GM15510 (cell line): ENCODE measurements at regions not wholly inside any gene's neighbourhood (a gene's known extent, or its start where the extent isn't known, plus 50 kb on each side); places are given as distances from the start of the nearest gene placed in this dataset.

Source experiments
- POLR2A ChIP-seq: IDR thresholded peaks from 3 replicates; pipeline ENCODE4 v1.6.1; 2011; ENCODE audit warnings: borderline replicate concordance; ENCODE audit not compliant: insufficient read length; ENCODE audit errors: extremely low read depth

DNA sequence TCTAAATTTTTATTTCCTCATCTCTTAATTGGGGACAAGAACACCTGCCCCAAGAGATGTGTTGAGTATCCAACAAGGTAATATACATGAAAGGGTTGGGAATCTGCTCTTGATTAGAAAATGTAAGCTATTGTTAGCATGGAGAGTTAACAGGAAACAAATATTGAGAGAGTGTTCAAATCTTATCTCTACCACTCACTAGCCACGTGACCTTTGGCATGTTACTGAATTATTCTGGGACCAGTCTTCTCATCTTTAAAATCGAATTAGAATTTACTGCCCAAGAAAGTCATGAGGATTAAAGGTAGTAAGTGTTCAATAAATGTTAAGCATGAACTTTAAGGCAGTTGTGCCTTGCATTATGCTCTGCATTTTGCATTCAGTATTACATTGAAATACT, 184.7 kb downstream of the MID1IP1 start:
- no peak for TF ChIP-seq POLR2A

DNA sequence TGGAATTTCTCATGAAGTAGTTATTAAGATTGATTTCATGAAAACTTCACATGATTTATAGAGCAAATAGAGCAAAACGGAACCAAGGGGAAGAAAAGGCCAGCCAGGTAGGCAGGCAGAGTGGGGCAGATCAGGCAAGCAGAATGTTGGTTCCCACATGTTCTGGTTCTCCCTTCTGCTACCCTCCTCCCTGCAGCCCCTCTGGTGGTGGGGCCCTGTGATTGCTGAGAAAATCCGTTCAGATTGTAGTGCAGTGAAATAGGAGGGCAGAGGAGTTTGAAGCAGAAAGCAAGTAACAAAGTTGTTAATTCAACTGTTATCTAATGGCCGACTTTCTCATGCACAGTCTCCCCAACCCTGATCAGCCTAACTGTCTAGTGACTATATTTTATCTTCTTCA, 185.3 kb downstream of the MID1IP1 start:
- no peak for TF ChIP-seq POLR2A

DNA sequence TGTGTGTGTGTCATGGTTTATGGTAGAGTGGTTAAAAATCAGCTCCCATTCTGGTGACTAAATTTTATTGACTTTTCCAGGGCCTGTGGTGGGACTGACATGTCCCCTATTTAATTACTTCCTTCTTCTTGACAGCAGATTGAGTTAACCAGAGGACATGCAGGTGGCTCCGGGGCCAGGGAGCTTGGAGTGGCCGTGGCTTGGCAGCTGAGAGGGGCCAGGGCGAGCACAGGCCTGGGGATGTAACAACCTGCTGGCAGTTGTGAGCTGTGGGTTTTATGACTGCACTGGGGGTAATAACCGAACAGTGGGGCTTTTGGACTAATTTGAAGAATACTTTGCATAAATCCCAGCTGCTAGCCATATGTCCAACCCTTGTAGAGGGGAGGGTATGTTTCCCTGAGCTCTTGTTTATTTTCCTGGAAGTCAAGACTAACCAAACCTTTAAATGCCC, 186.0 kb downstream of the MID1IP1 start:
- TF ChIP-seq POLR2A = no peak

DNA sequence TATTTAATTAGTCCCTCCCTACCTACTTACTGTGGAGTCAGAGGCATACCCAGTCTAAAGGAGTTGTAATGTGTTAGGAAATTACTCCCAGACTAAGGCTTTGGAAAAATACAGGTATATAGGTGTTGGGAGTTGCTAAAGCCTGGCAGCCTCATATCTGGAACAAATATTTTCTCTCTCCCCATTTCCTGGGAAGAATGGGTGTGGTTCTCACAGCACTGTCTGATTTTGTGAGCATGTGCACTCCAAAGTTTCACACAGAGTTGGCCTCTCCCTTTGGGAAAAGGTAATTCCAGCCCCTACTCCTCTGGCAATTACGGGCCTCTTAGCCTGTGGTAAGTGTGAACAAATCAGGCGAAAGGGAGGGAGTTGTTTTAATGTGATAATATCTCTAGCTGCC, 187.0 kb downstream of the MID1IP1 start:
- TF ChIP-seq POLR2A = no peak

DNA sequence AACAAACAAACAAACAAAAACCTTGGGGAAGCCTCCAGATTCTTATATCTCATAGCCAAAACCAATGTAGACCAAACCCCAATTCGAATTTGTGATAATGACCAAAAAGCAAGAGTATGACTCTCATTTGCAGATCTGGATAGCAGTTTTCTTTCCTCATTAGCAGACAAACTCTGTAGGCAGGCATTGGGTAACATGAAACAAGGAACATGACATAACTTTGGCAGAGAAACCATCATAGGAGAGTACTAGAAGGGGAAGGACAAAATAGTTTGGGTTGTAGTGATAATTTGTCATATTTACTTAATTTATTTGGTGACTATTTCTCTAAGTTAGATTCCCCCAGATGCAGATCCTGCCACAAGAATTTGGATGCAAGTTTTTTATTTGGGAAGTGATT, 187.8 kb downstream of the MID1IP1 start:
- TF ChIP-seq POLR2A = no peak

DNA sequence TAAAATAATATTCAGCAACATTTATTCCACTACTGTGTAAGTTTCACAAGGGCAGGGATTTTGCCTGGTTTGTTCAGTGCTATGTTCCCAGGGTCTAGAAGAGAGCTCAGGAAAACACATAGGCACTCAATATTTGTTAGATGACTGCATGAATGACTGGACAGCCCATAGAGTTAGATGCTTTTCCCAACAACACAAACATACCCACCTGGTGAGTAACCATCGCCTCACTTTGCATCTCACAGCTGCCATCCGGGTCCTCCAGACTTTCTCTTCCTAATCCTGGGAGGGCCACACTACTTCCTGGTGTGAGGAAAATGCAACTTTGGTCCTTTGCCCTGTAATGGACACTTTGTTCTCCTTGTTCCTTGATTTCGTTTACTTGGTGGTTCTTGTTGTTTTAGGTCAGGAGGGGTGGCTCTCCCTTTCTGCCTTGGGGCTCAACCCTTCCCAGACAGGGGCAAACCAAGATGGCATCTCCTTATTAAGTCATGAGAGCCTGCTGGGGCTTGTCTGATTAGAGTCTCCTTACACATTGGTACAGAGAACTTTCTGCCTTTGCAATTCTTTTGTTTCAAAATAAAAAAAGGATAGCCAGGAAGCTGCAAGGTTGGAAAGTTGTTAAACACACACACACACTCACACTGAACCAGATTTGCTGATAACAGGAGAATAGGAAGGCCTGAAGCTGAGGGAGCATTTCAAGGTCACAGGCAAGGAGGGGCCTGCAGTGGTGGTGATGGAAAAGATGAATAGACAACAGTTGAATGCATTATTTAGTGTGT, 190.6 kb downstream of the MID1IP1 start:
- no peak for TF ChIP-seq POLR2A

DNA sequence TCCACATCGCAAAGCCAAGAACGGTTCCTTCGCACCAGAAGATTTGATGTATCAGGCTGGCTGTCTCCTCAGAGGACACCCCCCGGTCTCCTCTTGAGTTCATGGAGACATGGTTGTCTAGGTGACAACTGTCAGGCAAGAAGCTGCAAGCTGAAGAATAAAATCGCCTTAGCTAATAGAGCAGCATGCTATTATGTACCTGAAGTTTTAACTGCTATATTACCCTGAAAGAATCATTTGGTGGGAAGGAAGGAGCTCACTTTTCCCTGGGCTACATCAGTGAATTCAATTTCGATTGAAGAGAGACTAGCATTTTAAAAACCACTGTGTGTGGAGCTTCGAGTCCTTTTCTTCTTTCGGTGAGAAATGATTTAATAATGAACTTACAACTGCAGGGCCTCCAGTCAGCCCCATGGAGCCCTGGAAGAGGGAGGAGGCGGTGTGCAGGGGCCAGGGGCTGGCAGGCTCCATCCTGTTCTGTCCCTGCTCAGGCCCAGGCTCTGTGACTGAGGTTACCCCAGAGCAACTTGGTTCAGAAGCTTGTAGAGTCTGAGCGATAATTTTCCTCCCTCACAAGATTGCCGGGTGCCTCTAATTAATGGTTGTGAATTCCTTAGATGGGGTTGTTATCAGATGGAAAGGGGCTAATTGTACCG, 191.3 kb downstream of the MID1IP1 start:
- no peak for TF ChIP-seq POLR2A

DNA sequence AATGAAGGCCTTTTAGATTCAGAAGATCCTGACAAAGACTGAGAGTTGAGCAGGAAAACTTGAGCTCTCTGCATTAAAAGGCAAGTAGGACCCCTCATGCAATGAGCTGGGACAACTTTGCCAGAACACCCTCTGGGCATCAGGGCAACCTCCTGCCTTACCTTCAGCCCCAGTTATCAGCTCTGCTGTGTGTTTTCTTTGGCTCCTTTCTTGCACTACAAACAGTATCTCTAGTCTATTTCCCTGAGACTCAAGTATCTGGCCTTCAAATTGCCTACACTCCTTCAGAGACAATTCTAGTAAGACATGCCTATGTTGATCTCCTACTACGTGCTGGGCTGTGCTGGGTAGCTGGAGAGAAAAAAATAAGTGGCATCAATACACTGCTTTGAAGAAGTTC, 192.2 kb downstream of the MID1IP1 start:
- no peak for TF ChIP-seq POLR2A

DNA sequence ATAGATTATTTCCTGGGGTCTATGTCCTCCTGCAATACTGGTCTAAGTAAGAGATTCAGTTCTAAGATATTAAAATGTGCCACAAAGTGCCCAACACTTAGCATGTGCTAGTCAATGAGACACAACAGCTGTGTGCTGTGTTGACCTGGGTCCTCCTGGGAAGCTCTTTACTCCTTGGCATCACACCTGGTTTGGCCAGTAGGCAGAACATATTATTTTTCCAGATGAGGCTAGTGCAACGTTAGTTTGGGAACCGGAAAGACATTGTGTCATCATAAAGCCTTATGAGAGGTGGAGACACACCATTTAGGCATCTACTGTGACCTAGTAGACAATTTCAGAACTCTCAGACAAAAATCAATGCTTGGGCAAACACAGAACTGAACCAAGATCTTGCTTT, 197.8 kb downstream of the MID1IP1 start:
- no peak for TF ChIP-seq POLR2A

DNA sequence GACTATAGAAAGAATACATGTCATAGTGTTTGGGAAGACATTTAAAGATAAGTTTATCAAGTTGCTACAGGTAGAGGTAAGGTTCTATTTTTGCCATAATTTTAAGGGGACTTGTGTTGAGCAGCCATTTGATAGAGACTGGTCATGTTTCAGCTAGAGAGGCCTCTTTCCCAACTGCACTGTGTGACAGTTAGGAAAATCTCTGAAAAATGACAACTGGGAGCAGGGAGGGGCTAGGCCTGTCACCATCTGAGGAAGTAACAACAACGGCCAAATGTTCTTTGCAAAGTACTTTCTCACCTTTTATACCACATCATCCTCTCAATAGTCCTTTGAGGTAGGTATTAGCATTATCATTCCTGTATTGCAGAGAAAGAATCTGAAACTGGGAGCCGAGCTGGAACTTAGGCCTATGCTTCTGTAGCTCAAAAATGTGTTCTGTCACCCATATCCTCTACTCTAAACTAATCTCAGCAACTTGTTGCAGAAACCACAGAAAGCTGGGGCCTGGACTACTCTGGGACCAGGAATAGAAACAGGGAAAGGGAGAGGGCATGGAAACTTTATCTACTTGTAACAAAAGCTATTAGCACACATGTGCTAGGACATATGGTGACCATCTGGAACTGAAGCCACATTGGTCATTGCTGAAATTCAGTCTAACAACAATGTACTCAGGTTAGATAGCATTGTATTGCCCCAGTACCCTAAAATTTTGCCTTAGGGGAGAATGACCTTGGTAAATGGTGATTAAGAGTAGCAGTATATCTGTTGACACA, 198.9 kb downstream of the MID1IP1 start:
- TF ChIP-seq POLR2A = no peak

DNA sequence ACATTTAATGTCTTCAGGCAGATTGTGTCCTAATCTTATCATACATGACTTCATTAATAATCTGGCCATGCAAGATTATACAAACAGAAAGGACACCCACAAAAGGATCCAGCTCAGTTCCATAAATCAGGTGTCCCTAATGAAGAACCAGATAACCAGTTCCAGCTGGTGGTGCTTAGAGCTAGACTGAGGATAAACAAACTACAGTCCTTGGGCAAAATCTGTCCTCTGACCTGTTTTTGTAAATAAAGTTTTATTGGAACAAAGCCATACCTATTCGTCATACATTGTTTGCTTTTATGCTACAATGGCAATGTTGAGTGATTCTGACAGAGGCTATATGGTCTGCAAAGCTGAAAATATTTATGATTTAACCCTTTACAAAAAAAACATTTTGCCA, 199.5 kb downstream of the MID1IP1 start:
- TF ChIP-seq POLR2A = no peak

DNA sequence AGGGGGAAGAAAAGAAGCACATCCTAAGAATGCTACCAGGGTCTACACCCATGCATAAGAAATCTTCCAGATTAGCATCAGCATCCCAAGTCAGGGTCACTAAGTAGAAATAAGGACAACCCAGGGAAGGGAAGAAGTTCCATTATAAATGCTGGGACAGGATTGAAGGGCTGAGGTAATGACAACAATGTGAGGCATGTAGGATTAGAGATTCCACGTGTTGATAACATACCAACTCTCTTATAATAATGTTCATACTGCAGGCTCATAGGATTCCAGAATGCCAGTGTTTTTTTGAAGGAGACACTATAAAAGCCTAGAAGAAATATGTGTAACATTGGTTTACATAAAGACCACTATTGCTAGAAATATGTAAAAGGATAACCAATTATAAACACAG, 201.2 kb downstream of the MID1IP1 start:
- no peak for TF ChIP-seq POLR2A

DNA sequence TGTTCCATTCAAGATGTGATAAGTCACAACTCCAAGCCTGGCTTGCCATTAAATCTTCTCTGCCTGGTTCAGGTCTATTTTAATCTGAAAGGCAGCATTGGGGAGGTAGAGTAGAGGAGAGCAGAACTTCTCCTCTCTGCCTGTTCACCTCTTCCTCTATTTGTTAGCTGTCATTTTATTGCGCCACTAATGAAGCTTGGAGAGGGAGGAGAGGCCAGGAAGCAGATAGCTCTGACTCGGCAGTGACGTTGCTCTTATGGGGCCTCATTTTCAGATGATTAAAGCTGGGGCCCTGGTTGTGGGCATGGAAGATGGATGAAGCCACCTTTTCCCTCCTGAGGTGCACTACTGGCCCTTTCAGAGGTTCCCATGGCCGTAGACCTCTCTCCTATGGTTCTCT, 207.3 kb downstream of the MID1IP1 start:
- no peak for TF ChIP-seq POLR2A

DNA sequence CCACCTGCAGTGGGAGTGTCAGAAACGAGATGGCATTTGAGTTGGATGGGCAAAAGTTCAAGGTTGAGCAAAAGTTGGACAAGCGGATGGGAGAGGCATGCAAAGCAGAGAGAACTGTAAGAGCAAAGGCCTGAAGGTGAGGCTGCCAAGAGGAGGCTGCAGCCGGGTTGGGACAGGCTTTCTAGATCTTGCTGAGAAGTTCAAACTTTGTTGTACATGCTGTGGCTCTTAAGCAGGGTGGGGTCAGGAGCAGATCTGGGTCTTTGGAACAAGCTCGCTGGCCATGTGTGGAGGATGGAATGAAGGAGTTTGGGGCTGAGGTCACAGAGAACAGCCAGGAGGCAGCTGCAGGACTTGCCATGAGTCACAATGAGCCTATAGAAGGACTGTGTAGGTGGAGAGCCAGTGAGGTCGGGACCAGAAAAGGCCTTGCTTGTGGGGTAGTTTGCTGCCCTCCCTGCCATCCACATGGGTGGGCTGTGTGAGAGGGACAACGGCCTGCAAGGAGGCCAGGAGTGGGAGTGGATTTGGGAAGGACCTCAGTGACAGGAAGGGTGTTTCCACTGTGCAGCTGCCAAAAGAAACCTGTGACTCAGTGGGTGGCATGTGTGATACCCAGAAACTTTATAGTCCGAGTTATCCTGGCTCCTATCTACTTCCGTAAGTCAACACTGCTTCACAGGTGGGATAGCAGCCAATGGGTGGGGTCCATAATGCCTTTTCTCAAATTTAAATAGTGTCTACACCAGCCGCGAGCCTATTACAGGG, 210.4 kb downstream of the MID1IP1 start:
- TF ChIP-seq POLR2A = no peak
